ENCODE measurements at regions not wholly inside any gene's neighbourhood (a gene's known extent, or its start where the extent isn't known, plus 50 kb on each side); places are given as distances from the start of the nearest gene placed in this dataset.

DNA sequence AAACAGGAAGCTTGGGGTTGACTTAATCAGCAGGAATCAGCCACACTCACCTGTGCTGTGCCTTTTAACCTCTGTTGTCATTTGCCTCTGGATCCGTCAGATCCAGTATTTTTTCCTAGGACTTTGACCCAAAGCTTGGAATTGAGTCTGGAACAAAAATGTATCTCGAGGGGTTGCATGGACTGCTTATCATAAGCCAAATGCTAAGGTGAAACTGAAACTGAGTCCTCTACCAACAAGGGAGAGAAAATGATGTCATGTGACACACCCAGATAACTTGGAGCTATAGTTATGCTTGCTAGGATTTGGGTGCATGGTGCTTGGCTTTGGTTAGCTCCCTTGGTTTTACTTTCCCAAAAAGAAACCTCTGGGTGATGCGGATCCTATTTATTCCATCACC lies 2158.6 kb upstream of the PIK3C3 start:
- no peak for DNase-seq (ENCODE audit: low read depth)

DNA sequence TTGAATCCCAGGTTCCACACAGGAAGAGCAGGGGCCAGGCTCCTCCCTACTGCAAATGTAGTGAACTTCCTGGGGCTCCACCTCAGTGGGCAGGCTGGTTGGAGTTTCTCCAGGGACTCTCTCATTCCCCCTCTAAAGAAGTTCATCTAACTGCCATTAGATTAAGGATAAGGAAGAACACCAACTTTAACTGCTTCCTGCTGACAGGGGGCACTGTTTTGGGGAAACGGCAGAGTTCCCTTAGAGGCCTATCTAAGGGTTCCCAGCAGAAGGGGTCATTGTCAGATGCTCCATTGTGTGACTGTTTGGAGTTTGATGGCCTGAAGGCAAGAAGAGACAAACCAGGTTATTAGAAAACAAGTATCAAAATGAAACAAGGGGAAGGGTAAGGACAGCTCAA lies 2159.7 kb upstream of the PIK3C3 start:
- DNase-seq (ENCODE audit: low read depth) = no peak

- no peak for DNase-seq (ENCODE audit: low read depth)
These were observed 2161.4 kb upstream of the PIK3C3 start for GRCh38 chr18:39793609-39794008.

GRCh38 chr18:39788383-39788782 lies 2166.7 kb upstream of the PIK3C3 start:
- DNase-seq (ENCODE audit: low read depth) = no peak

- no peak for DNase-seq (ENCODE audit: low read depth)
These were observed 2168.6 kb upstream of the PIK3C3 start for GRCh38 chr18:39786477-39786876.

GRCh38 chr18:39784541-39784940 lies 2170.5 kb upstream of the PIK3C3 start:
- no peak for DNase-seq (ENCODE audit: low read depth)

GRCh38 chr18:39781565-39781964 lies 2173.5 kb upstream of the PIK3C3 start:
- no peak for DNase-seq (ENCODE audit: low read depth)

DNA sequence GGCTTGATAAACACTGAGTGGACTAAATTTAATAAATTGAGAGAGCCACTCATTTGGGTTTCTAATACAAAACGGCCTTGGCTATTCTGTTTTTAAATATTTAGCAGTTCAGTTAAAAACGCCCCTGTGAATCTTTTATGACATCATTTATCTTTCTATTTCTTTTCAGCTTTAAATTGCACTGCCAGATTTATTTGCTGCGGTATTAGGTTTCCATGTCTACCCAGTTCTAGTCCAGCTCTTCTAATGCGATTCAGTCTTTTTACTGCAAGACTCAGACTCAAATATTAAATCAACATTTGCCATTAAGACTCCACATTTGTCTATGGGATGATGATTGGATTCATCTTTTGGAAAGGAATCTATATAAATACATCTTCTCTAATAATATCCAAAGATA lies 2174.3 kb upstream of the PIK3C3 start:
- no peak for DNase-seq (ENCODE audit: low read depth)

DNA sequence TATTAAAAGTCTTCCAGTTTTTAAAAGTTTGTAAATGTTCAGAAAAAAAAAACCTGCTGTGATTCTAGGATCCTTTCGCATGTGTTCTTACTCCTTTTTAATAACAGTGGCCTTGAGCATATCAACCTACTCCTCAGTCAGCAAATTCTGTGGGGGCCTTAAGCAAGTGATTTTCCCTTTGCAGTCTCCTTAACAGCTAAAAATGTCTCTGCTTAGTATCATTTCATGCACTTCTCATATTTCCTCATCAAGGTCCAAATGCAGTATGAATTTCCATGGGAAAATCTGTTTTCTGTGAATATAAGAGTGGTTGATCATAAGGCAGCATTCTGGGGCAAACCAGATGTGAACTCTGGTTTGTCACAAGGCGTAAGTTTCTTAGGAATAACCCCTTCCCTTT lies 2175.1 kb upstream of the PIK3C3 start:
- DNase-seq (ENCODE audit: low read depth) = no peak

- no peak for DNase-seq (ENCODE audit: low read depth)
These were observed 2178.3 kb upstream of the PIK3C3 start for GRCh38 chr18:39776766-39777165.

DNA sequence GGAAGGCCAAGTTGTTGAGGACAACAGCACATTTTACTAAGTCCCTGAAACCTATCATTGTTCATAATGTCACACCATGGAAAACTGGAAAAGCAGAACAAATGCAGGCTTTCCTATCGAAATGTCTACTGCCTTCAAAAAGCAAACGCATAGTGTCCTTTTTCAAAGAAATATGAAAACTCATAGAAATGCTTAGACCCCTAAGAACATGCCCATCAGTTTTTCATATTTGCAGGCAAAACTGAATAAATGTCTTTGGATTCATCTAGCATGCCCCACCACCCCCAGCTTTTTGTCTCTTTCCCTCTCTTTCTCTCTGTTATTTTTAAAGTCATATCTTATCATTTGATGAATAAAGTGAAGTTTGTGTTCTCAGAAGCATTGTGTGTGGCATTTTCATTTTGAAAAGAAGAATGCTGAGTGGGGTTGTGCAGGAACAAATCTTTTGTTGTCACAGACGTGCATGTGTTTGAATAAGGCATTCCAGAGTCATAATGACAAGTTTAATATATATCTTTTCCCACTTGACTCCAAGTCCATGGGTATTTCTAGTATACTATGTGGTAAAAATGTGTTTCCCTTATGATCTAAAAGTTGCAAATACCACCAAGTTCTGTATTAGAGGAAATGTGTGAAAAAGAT lies 2180.0 kb upstream of the PIK3C3 start:
- DNase-seq (ENCODE audit: low read depth) = no peak

DNA sequence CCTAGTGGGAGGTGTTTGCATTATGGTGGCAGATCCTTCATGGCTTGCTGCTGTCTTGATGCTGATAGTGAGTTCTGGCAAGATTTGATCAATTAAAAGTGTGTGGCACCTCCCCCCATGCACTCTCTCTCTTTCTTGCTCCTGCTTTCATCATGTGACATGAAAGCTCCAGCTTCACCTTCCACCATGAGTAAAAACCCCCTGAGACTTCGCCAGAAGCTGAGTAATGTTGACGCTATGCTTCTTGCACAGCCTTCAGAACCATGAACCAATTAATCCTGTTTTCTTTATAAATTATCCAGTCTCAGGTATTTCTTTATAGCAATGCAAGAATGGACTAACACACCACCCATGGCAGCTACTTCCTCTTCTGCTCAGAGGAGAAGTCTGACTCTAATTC lies 2181.4 kb upstream of the PIK3C3 start:
- DNase-seq (ENCODE audit: low read depth) = no peak

- DNase-seq (ENCODE audit: low read depth) = no peak
These were observed 2182.7 kb upstream of the PIK3C3 start for GRCh38 chr18:39772155-39772919.

GRCh38 chr18:39770399-39770798 lies 2184.6 kb upstream of the PIK3C3 start:
- no peak for DNase-seq (ENCODE audit: low read depth)

DNA sequence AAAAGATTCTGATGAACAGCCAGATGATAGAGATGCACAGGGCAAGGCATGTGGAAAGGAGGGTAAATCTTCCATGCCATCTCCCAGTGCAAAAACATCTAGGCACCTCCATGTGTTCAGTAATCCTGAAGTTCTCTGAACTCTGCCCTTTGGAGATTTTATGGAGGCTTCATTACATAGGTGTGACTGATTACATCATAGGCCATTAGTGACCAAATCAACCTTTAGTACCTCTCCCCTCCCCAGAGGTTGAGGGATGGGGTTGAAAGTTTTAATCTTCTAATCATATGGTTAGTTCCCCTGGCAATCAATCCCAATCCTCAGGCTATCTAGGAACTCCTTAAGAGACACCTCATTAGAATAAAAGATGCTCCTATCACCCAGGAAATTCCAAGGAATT lies 2190.2 kb upstream of the PIK3C3 start:
- DNase-seq (ENCODE audit: low read depth) = no peak

DNA sequence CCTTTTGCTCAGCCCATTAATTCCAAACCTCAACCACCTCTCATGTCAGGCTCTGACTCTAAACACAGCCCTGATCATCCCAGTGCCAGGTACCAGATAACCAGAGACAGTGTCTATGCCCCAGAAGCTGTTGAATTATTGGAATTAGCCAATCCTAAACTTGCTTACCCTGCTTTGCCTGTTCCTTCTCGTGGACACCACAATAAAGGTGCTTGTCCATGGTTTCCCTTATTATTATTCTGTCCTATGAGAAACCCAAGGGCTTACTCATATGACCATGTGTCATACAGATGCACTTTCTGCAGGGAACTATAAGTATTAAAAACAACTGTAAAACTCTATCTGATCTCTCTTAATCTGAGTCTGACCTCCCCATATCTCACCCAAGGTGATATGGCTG lies 2193.8 kb upstream of the PIK3C3 start:
- no peak for DNase-seq (ENCODE audit: low read depth)

DNA sequence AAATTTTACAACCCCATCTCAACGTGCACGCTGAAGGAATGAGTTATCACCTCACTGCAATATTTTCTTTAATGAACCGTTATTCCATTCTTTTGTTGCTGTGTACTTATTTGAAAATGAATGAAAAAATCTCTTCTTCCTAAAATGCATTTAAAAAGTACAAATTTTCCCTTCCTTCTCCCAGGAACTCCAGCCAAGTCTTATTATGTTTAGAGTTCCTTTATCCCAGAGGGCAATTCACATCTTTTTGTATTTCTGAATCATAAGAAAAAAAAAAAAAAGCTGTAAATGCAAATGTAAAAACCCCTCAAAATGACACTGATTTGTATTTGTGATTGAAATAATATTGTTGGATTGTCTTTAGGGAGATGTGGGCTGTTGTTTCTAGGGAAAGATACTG lies 2194.3 kb upstream of the CELF4 start:
- DNase-seq (ENCODE audit: low read depth) = no peak

DNA sequence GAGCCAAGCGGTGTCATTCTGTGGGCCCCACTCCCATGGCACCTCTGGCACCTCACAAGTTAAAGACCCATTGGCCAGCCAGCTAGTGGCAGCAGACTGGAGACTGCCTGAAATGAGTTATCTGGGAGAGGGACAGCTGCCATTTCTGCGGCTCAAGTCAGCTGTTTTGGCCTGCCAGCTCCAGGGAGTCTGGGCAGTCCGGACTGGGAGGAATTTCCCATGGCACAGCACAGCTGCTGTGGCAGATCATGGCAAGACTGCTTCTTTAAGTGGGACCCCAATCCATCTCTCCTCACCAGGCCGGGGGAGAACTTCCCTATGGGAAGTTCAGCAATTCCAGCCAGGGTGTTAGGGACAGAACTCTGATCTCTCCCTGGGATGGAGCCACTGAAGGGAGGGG lies 2187.6 kb upstream of the CELF4 start:
- DNase-seq (ENCODE audit: low read depth) = no peak

GRCh38 chr18:39752351-39752750 lies 2186.8 kb upstream of the CELF4 start:
- DNase-seq (ENCODE audit: low read depth) = no peak

- no peak for DNase-seq (ENCODE audit: low read depth)
These were observed 2186.3 kb upstream of the CELF4 start for GRCh38 chr18:39751921-39752320.

GRCh38 chr18:39751161-39751560 lies 2185.6 kb upstream of the CELF4 start:
- DNase-seq (ENCODE audit: low read depth) = no peak

DNA sequence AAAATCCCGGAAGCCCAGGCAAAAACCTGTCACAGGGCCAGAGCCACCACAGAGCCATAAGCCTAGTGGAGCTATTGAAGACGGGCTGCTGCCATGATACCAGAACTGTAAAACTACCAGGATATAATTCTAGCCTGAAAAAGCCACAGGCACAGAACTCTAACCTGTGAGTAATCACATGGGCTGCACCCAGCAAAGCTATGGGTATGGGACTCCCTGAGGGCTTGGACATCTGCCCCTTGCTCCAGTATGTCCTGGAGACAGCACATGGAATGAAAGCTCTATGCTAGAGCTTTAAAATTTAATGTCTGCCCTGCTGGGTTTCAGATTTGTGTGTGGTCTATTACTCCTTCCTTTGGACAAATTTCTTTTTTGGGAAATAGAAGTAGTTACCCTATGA lies 2183.6 kb upstream of the CELF4 start:
- no peak for DNase-seq (ENCODE audit: low read depth)

- DNase-seq (ENCODE audit: low read depth) = no peak
These were observed 2183.1 kb upstream of the CELF4 start for GRCh38 chr18:39748727-39749126.

- DNase-seq (ENCODE audit: low read depth) = no peak
These were observed 2180.6 kb upstream of the CELF4 start for GRCh38 chr18:39746201-39746600.
